ENCODE measurements at regions not wholly inside any gene's neighbourhood (a gene's known extent, or its start where the extent isn't known, plus 50 kb on each side); places are given as distances from the start of the nearest gene placed in this dataset.

- H3K4me2 ChIP-seq (ENCODE audit: low read length), result no peak overlapping the region
Measured at GRCh38 chr16:63980763-63981162, 1141.1 kb downstream of the CDH11 start.

GRCh38 chr16:63978240-63978639, 1143.6 kb downstream of the CDH11 start:
- no peak overlapping the region for H3K4me2 ChIP-seq (ENCODE audit: low read length)
- H3K9me3 ChIP-seq (ENCODE audit: low read length), result no peaks in the 10 kb centered on the region
- no peak overlapping the region for H3K27ac ChIP-seq (ENCODE audit: low read length)
- no peak overlapping the region for H3K4me3 ChIP-seq (ENCODE audit: low read length)
- H3F3A ChIP-seq (ENCODE audit: insufficient read depth, low read length, poor library complexity, severe bottlenecking), result peaks cover 4% of the 10 kb centered on the region
- no peaks in the 10 kb centered on the region for H3K36me3 ChIP-seq (ENCODE audit: insufficient read depth, low read length)
- H3K27me3 ChIP-seq (ENCODE audit: insufficient read depth, low read depth, low read length), result no peaks in the 10 kb centered on the region
- no peaks in the 10 kb centered on the region for H3K9me2 ChIP-seq (ENCODE audit: insufficient read depth, low read length)
- no peak overlapping the region for H2AFZ ChIP-seq (ENCODE audit: low read depth, low read length)
- H3K9ac ChIP-seq (ENCODE audit: low read length), result no peak overlapping the region
- no peaks in the 10 kb centered on the region for H3K79me2 ChIP-seq (replicated peaks; ENCODE audit: insufficient read depth, low read length)
- no peaks in the 10 kb centered on the region for H4K20me1 ChIP-seq (ENCODE audit: insufficient read depth)
- TF ChIP-seq SMC3 (conservative IDR thresholded peaks at IDR 0.05; ENCODE audit: poor library complexity), result no peak
- no peak for TF ChIP-seq EP300 (conservative IDR thresholded peaks at IDR 0.05; ENCODE audit: poor library complexity, severe bottlenecking)
- TF ChIP-seq CTCF (IDR thresholded peaks at IDR 0.05; ENCODE audit: poor library complexity, severe bottlenecking), result no peak
- TF ChIP-seq RAD21 (conservative IDR thresholded peaks at IDR 0.05), result no peak
- no peak for TF ChIP-seq MXI1 (conservative IDR thresholded peaks at IDR 0.05; ENCODE audit: poor library complexity, severe bottlenecking)
- no peak for TF ChIP-seq REST (IDR thresholded peaks at IDR 0.05; ENCODE audit: borderline replicate concordance)
- no peak for TF ChIP-seq TAF1 (IDR thresholded peaks at IDR 0.05; ENCODE audit: low read depth)
- no peak for TF ChIP-seq EZH2 (IDR thresholded peaks at IDR 0.05; ENCODE audit: borderline replicate concordance, insufficient read depth, low read length, poor library complexity, severe bottlenecking)
- no peak for TF ChIP-seq POLR2AphosphoS5 (IDR thresholded peaks at IDR 0.05)

More at GRCh38 chr16:63980763-63981162, 1141.1 kb downstream of the CDH11 start:
- H3K4me3 ChIP-seq (ENCODE audit: low read length), result no peak overlapping the region
- H3K9me3 ChIP-seq (ENCODE audit: low read length), result no peaks in the 10 kb centered on the region
- no peak overlapping the region for H3K9ac ChIP-seq (ENCODE audit: low read length)
- H2AFZ ChIP-seq (ENCODE audit: low read depth, low read length), result no peak overlapping the region
- no peaks in the 10 kb centered on the region for H3K36me3 ChIP-seq (ENCODE audit: insufficient read depth, low read length)
- H3K27ac ChIP-seq (ENCODE audit: low read length), result no peak overlapping the region
- no peaks in the 10 kb centered on the region for H4K20me1 ChIP-seq (ENCODE audit: insufficient read depth)
- no peaks in the 10 kb centered on the region for H3K79me2 ChIP-seq (replicated peaks; ENCODE audit: insufficient read depth, low read length)
- peaks cover 4% of the 10 kb centered on the region for H3F3A ChIP-seq (ENCODE audit: insufficient read depth, low read length, poor library complexity, severe bottlenecking)
- H3K27me3 ChIP-seq (ENCODE audit: insufficient read depth, low read depth, low read length), result no peaks in the 10 kb centered on the region
- no peak for TF ChIP-seq SMC3 (conservative IDR thresholded peaks at IDR 0.05; ENCODE audit: poor library complexity)
- no peaks in the 10 kb centered on the region for H3K9me2 ChIP-seq (ENCODE audit: insufficient read depth, low read length)

- H3K4me3 ChIP-seq (ENCODE audit: low read length), result peak overlapping the region; percentile 10
- H3F3A ChIP-seq (ENCODE audit: insufficient read depth, low read length, poor library complexity, severe bottlenecking), result peaks cover 4% of the 10 kb centered on the region
- no peaks in the 10 kb centered on the region for H3K27me3 ChIP-seq (ENCODE audit: insufficient read depth, low read depth, low read length)
- H2AFZ ChIP-seq (ENCODE audit: low read depth, low read length), result no peak overlapping the region
- no peaks in the 10 kb centered on the region for H3K9me2 ChIP-seq (ENCODE audit: insufficient read depth, low read length)
- no peaks in the 10 kb centered on the region for H3K36me3 ChIP-seq (ENCODE audit: insufficient read depth, low read length)
- H3K27ac ChIP-seq (ENCODE audit: low read length), result peak overlapping the region; percentile 59
- peak; percentile 54 for TF ChIP-seq POLR2AphosphoS5 (IDR thresholded peaks at IDR 0.05)
- no peak for TF ChIP-seq SMC3 (conservative IDR thresholded peaks at IDR 0.05; ENCODE audit: poor library complexity)
- TF ChIP-seq RAD21 (conservative IDR thresholded peaks at IDR 0.05), result peak; percentile 18
- TF ChIP-seq EP300 (conservative IDR thresholded peaks at IDR 0.05; ENCODE audit: poor library complexity, severe bottlenecking), result peak; percentile 74
- TF ChIP-seq EZH2 (IDR thresholded peaks at IDR 0.05; ENCODE audit: borderline replicate concordance, insufficient read depth, low read length, poor library complexity, severe bottlenecking), result no peak
- TF ChIP-seq REST (IDR thresholded peaks at IDR 0.05; ENCODE audit: borderline replicate concordance), result peak; percentile 64
- no peak for TF ChIP-seq MXI1 (conservative IDR thresholded peaks at IDR 0.05; ENCODE audit: poor library complexity, severe bottlenecking)
- TF ChIP-seq TAF1 (IDR thresholded peaks at IDR 0.05; ENCODE audit: low read depth), result no peak
- no peak for TF ChIP-seq CTCF (IDR thresholded peaks at IDR 0.05; ENCODE audit: poor library complexity, severe bottlenecking)
- H3K9me3 ChIP-seq (ENCODE audit: low read length), result no peaks in the 10 kb centered on the region
- no peak overlapping the region for H3K9ac ChIP-seq (ENCODE audit: low read length)
- H4K20me1 ChIP-seq (ENCODE audit: insufficient read depth), result no peaks in the 10 kb centered on the region
- peak overlapping the region; percentile 29 for H3K4me2 ChIP-seq (ENCODE audit: low read length)
- H3K79me2 ChIP-seq (replicated peaks; ENCODE audit: insufficient read depth, low read length), result no peaks in the 10 kb centered on the region
Measured at GRCh38 chr16:63976345-63976744, 1145.5 kb downstream of the CDH11 start.
